Mammary epithelial cell (primary cell): ENCODE measurements at regions not wholly inside any gene's neighbourhood (a gene's known extent, or its start where the extent isn't known, plus 50 kb on each side); places are given as distances from the start of the nearest gene placed in this dataset.

Experiments used
- CTCF ChIP-seq, 2 donors: IDR thresholded peaks in 1 of 2; conservative IDR thresholded peaks in 1 of 2; 2 replicates each; pipeline ENCODE4 v1.5.1; 2011 to 2012; ENCODE audit warnings: inconsistent platforms in 2 of 2, low read length in 2 of 2, mild to moderate bottlenecking in 2 of 2, control low read depth in 1 of 2, low read depth in 1 of 2; ENCODE audit not compliant: insufficient read depth in 1 of 2; ENCODE audit errors: extremely low read depth in 1 of 2
- EZH2 ChIP-seq: IDR thresholded peaks from 2 replicates; pipeline ENCODE4 v1.6.1; 2012; ENCODE audit warnings: low read length, inconsistent platforms, borderline replicate concordance

GRCh38 chr5:123743990-123744583 lies 232.1 kb downstream of the CSNK1G3 start:
- TF ChIP-seq CTCF (conservative IDR thresholded peaks at IDR 0.05 in 1 of 2, IDR thresholded peaks at IDR 0.05 in 1 of 2; ENCODE audit: extremely low read depth in 1 of 2, insufficient read depth in 1 of 2, low read depth in 1 of 2, low read length in 2 of 2) (no peak), EZH2 (no peak)
